H9 (cell line): ENCODE measurements at regions not wholly inside any gene's neighbourhood (a gene's known extent, or its start where the extent isn't known, plus 50 kb on each side); places are given as distances from the start of the nearest gene placed in this dataset.

Experiments
- DNase-seq: peaks from one replicate; pipeline ENCODE4 v3.0.0-alpha.2; 2017
- H2AFZ ChIP-seq: one replicate; pipeline ENCODE4 v1.6.1; 2013; ENCODE audit warnings: mild to moderate bottlenecking, low read length, control low read depth, moderate library complexity
- H2AK5ac ChIP-seq: 2 replicates; pipeline ENCODE4 v1.6.1; 2013; ENCODE audit warnings: low read length, control low read depth, mixed read lengths; ENCODE audit not compliant: insufficient read length
- H2BK120ac ChIP-seq: one replicate; pipeline ENCODE4 v1.6.1; 2013; ENCODE audit warnings: low read depth, mild to moderate bottlenecking, low read length, control low read depth, inconsistent platforms; ENCODE audit not compliant: poor library complexity, severe bottlenecking
- H2BK12ac ChIP-seq: 2 replicates; pipeline ENCODE4 v1.6.1; 2013; ENCODE audit warnings: low read length, control low read depth, mixed read lengths, low read depth; ENCODE audit not compliant: insufficient read length
- H2BK15ac ChIP-seq: 2 replicates; pipeline ENCODE4 v1.6.1; 2013; ENCODE audit warnings: low read depth, low read length, control low read depth
- H2BK20ac ChIP-seq: one replicate; pipeline ENCODE4 v1.6.1; 2013; ENCODE audit warnings: low read depth, mild to moderate bottlenecking, low read length, control low read depth, inconsistent platforms; ENCODE audit not compliant: poor library complexity, severe bottlenecking
- H2BK5ac ChIP-seq: 2 replicates; pipeline ENCODE4 v1.6.1; 2013; ENCODE audit warnings: low read length, control low read depth, mixed read lengths; ENCODE audit not compliant: insufficient read length
- H3K14ac ChIP-seq: 2 replicates; pipeline ENCODE4 v1.6.1; 2013; ENCODE audit warnings: low read length, control low read depth; ENCODE audit not compliant: insufficient read depth
- H3K18ac ChIP-seq: 2 replicates; pipeline ENCODE4 v1.6.1; 2013; ENCODE audit warnings: low read depth, mild to moderate bottlenecking, mixed read lengths, low read length, control low read depth; ENCODE audit not compliant: insufficient read length
- H3K23ac ChIP-seq: 2 replicates; pipeline ENCODE4 v1.6.1; 2013; ENCODE audit warnings: low read length, control low read depth, mixed read lengths, low read depth; ENCODE audit not compliant: insufficient read length
- H3K23me2 ChIP-seq: 2 replicates; pipeline ENCODE4 v1.6.1; 2013; ENCODE audit warnings: low read depth, mild to moderate bottlenecking, mixed read lengths, low read length, control low read depth; ENCODE audit not compliant: insufficient read length, poor library complexity, severe bottlenecking
- H3K27ac ChIP-seq: 2 replicates; pipeline ENCODE4 v1.5.1; 2013; ENCODE audit warnings: low read length, control low read depth, mixed read lengths, low read depth; ENCODE audit not compliant: insufficient read length
- H3K27me3 ChIP-seq: 2 replicates; pipeline ENCODE4 v1.6.1; 2013; ENCODE audit warnings: low read length, control low read depth, inconsistent platforms; ENCODE audit not compliant: insufficient read depth
- H3K4ac ChIP-seq: 2 replicates; pipeline ENCODE4 v1.6.1; 2013; ENCODE audit warnings: low read depth, mild to moderate bottlenecking, control low read depth, inconsistent platforms, low read length, moderate library complexity
- H3K4me1 ChIP-seq: 2 replicates; pipeline ENCODE4 v1.6.1; 2013; ENCODE audit warnings: low read length, control low read depth, inconsistent platforms; ENCODE audit not compliant: insufficient read depth
- H3K4me2 ChIP-seq: 2 replicates; pipeline ENCODE4 v1.6.1; 2013; ENCODE audit warnings: low read length, control low read depth, mixed read lengths; ENCODE audit not compliant: insufficient read length, insufficient read depth
- H3K56ac ChIP-seq: 2 replicates; pipeline ENCODE4 v1.6.1; 2013; ENCODE audit warnings: low read depth, mild to moderate bottlenecking, mixed read lengths, low read length, control low read depth; ENCODE audit not compliant: insufficient read length
- H3K79me1 ChIP-seq: 2 replicates; pipeline ENCODE4 v1.6.1; 2013; ENCODE audit warnings: low read depth, mild to moderate bottlenecking, moderate library complexity, low read length, control low read depth, inconsistent platforms; ENCODE audit not compliant: insufficient read depth, poor library complexity, severe bottlenecking
- H3K79me2 ChIP-seq: 2 replicates; pipeline ENCODE4 v1.6.1; 2013; ENCODE audit warnings: low read length, control low read depth, inconsistent platforms; ENCODE audit not compliant: insufficient read depth
- H3K9ac ChIP-seq: 2 replicates; pipeline ENCODE4 v1.6.1; 2013; ENCODE audit warnings: low read length, control low read depth, mixed read lengths; ENCODE audit not compliant: insufficient read length; ENCODE audit errors: extremely low read depth
- H3K9me3 ChIP-seq: one replicate; pipeline ENCODE4 v1.6.1; 2013; ENCODE audit warnings: low read depth, low read length, inconsistent platforms; ENCODE audit not compliant: control insufficient read depth
- H3T11ph ChIP-seq: one replicate; pipeline ENCODE4 v1.6.1; 2013; ENCODE audit warnings: mild to moderate bottlenecking, low read length, control low read depth, inconsistent platforms
- H4K20me1 ChIP-seq: one replicate; pipeline ENCODE4 v1.6.1; 2013; ENCODE audit not compliant: control insufficient read depth, insufficient read length, insufficient read depth
- H4K5ac ChIP-seq: 2 replicates; pipeline ENCODE4 v1.6.1; 2013; ENCODE audit warnings: low read depth, mild to moderate bottlenecking, mixed read lengths, low read length, control low read depth; ENCODE audit not compliant: insufficient read length
- H4K8ac ChIP-seq: replicated peaks from 2 replicates; pipeline ENCODE4 v1.6.1; 2013; ENCODE audit warnings: low read length, control low read depth, mixed read lengths, low read depth; ENCODE audit not compliant: insufficient read length
- H4K91ac ChIP-seq: 2 replicates; pipeline ENCODE4 v1.6.1; 2013; ENCODE audit warnings: low read depth, mild to moderate bottlenecking, moderate library complexity, mixed read lengths, low read length, control low read depth; ENCODE audit not compliant: insufficient read length
- H3K27ac Mint-ChIP-seq, 3 experiments: 2 replicates in 2 of 3; 3 replicates in 1 of 3; pipeline ENCODE4 v1.8.0; 2020 to 2021; ENCODE audit warnings: mixed read lengths in 3 of 3, mild to moderate bottlenecking in 1 of 3, moderate library complexity in 1 of 3
- H3K27me3 Mint-ChIP-seq: 2 replicates; pipeline ENCODE4 v1.8.0; 2021; ENCODE audit warnings: low read depth, mild to moderate bottlenecking, moderate library complexity, mixed read lengths
- H3K36me3 Mint-ChIP-seq, 3 experiments: 2 replicates in 2 of 3; 3 replicates in 1 of 3; pipeline ENCODE4 v1.8.0; 2020 to 2021; ENCODE audit warnings: low read depth in 3 of 3, mixed read lengths in 3 of 3; ENCODE audit not compliant: insufficient read depth in 1 of 3
- H3K4me1 Mint-ChIP-seq, 2 experiments: 2 replicates each; pipeline ENCODE4 v1.8.0; 2020; ENCODE audit warnings: mixed read lengths in 2 of 2
- H3K4me3 Mint-ChIP-seq, 2 experiments: 2 replicates in 1 of 2; 3 replicates in 1 of 2; pipeline ENCODE4 v1.8.0; 2020 to 2021; ENCODE audit warnings: mild to moderate bottlenecking in 2 of 2, mixed read lengths in 2 of 2, moderate library complexity in 1 of 2
- H3K9me3 Mint-ChIP-seq, 2 experiments: 2 replicates in 1 of 2; 3 replicates in 1 of 2; pipeline ENCODE4 v1.8.0; 2020; ENCODE audit warnings: mild to moderate bottlenecking in 2 of 2, mixed read lengths in 2 of 2, moderate library complexity in 1 of 2
- WGBS: extraction: QIAGEN DNeasy Blood & Tissue Kit; methylation state at CpG from one replicate; pipeline ENCODE4 v1.1.7; 2013; ENCODE audit warnings: missing lambda C conversion rate, low lambda C conversion rate, mixed read lengths; ENCODE audit not compliant: insufficient read length; ENCODE audit errors: extremely low coverage; 5-methylcytosine and 5-hydroxymethylcytosine counted together
- TF ChIP-seq, protein P1 (sequence below): fragments of 200-600 bp; sonication (generic); conservative IDR thresholded peaks from 3 replicates; pipeline ENCODE4 v1.8.0; 2021; ENCODE audit warnings: antibody characterized with exemption, mild to moderate bottlenecking

DNA sequence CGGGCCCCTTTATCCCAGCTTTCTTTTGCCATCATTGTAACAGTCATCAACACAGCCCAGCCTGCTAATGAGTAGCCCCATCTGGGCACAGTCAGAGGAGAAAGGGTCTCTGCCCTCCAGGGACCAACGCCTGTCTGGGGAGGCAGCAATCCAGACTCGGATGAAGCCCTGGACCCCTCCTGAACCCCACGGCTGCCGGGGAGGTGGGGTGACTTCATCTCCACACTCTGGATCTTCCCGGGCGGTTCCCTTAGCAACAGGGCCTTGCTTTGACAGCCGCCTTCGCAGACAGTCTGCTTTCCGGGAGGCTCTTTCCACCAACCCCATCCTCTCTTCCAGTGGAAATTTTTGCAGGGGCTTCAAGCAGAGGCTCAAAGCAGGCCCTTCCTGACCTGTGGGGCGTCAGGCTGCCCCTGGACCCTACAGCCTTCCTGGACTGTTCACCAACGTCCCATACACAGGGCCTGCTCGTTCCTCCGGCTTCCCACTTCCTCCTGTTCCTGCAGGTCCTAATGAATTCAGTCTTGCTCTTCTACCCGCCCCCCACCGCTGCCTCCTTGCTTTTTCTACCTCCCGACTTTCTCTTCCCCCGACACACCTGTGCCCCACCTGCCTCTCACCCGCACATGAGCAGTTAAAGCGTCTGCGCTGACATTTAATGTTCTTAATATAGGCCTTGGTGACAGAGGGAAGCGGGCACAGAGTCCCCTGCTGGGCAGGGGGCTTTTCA, 161.7 kb upstream of the MVB12B start:
- Histone ChIP-seq H3K18ac (no peak overlapping the region), H3K9me3 (no peaks in the 10 kb centered on the region), H2BK5ac (no peak overlapping the region), H3K79me2 (no peaks in the 10 kb centered on the region), H3K4me2 (no peak overlapping the region), H3K27me3 (no peaks in the 10 kb centered on the region; the same call in 1 of the 2 replicates), H3K56ac (no peak overlapping the region), H2BK20ac (no peak overlapping the region), H3K4me1 (no peaks in the 10 kb centered on the region), H3K79me1 (no peaks in the 10 kb centered on the region), H3K27ac (no peak overlapping the region), H2BK120ac (no peak overlapping the region), H3K23me2 (no peaks in the 10 kb centered on the region), H4K8ac (no peak overlapping the region), H4K91ac (no peak overlapping the region), H3K4ac (no peak overlapping the region), H3K23ac (no peak overlapping the region), H2AFZ (no peak overlapping the region), H2BK12ac (no peak overlapping the region), H3K14ac (no peak overlapping the region), H2BK15ac (no peak overlapping the region), H4K5ac (no peak overlapping the region), H3T11ph (no peak overlapping the region), H4K20me1 (no peaks in the 10 kb centered on the region), H3K9ac (no peak overlapping the region), H2AK5ac (no peak overlapping the region)
- H3K9me3 Mint-ChIP-seq: no peaks in the 10 kb centered on the region; a peak in 2 of 5 replicates
- peaks cover 0 to 5% of the 10 kb centered on the region in 2 experiments; a peak in 1 of 4 replicates for H3K4me1 Mint-ChIP-seq
- no peak overlapping the region for H3K4me3 Mint-ChIP-seq
- peaks cover 21% of the 10 kb centered on the region for H3K27me3 Mint-ChIP-seq
- no peaks in the 10 kb centered on the region; a peak in 2 of 7 replicates for H3K36me3 Mint-ChIP-seq
- TF ChIP-seq, protein P1, sequence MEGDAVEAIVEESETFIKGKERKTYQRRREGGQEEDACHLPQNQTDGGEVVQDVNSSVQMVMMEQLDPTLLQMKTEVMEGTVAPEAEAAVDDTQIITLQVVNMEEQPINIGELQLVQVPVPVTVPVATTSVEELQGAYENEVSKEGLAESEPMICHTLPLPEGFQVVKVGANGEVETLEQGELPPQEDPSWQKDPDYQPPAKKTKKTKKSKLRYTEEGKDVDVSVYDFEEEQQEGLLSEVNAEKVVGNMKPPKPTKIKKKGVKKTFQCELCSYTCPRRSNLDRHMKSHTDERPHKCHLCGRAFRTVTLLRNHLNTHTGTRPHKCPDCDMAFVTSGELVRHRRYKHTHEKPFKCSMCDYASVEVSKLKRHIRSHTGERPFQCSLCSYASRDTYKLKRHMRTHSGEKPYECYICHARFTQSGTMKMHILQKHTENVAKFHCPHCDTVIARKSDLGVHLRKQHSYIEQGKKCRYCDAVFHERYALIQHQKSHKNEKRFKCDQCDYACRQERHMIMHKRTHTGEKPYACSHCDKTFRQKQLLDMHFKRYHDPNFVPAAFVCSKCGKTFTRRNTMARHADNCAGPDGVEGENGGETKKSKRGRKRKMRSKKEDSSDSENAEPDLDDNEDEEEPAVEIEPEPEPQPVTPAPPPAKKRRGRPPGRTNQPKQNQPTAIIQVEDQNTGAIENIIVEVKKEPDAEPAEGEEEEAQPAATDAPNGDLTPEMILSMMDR: no peak
- no peak for DNase-seq
- WGBS: no CpG with 5 or more reads among the region's 22 CpGs
- no peak overlapping the region; a peak in 1 of 7 replicates for H3K27ac Mint-ChIP-seq
